WTC11 (cell line): ENCODE measurements at regions not wholly inside any gene's neighbourhood (a gene's known extent, or its start where the extent isn't known, plus 50 kb on each side); places are given as distances from the start of the nearest gene placed in this dataset.

ENCODE experiments used
- ATAC-seq: fragments of 200-7000 bp; cut with Tn5 transposase; 2 replicates; pipeline ENCODE4 v1.10.0; 2021; ENCODE audit warnings: mild to moderate bottlenecking, moderate library complexity
- CTCF ChIA-PET: fragments of 300-600 bp; sonication (Branson Sonifier 250); formaldehyde crosslinking; loops from one replicate; lab custom pipeline; 2021; ENCODE audit warnings: antibody characterized with exemption; lab: Charles Lee
- POLR2A ChIA-PET: fragments of 350-600 bp; sonication (Branson Sonifier 250); formaldehyde crosslinking; loops from one replicate; lab custom pipeline; 2021; ENCODE audit warnings: antibody characterized with exemption; lab: Charles Lee
- DNase-seq: peaks from one replicate; pipeline ENCODE4 v3.0.0; 2021; ENCODE audit warnings: low spot score
- H3K27ac Mint-ChIP-seq: 2 replicates; pipeline ENCODE4 v1.8.0; 2021; ENCODE audit warnings: mixed read lengths
- H3K27me3 Mint-ChIP-seq: 2 replicates; pipeline ENCODE4 v1.8.0; 2021; ENCODE audit warnings: low read depth, mild to moderate bottlenecking, moderate library complexity, mixed read lengths
- H3K36me3 Mint-ChIP-seq: 2 replicates; pipeline ENCODE4 v1.8.0; 2021; ENCODE audit warnings: mixed read lengths
- H3K4me1 Mint-ChIP-seq: 2 replicates; pipeline ENCODE4 v1.8.0; 2022; ENCODE audit warnings: mixed read lengths
- H3K4me3 Mint-ChIP-seq: 2 replicates; pipeline ENCODE4 v1.8.0; 2021; ENCODE audit warnings: mild to moderate bottlenecking, moderate library complexity, mixed read lengths
- H3K9me3 Mint-ChIP-seq: 2 replicates; pipeline ENCODE4 v1.8.0; 2021; ENCODE audit warnings: mixed read lengths
- CBFB ChIP-seq: sonication (generic); formaldehyde crosslinking; IDR thresholded peaks from 2 replicates; pipeline ENCODE4 v1.8.1; 2022; ENCODE audit warnings: mild to moderate bottlenecking, low read depth, missing genetic modification reagents
- CREB1 ChIP-seq: sonication (generic); formaldehyde crosslinking; IDR thresholded peaks from 2 replicates; pipeline ENCODE4 v1.8.0; 2023; ENCODE audit warnings: mild to moderate bottlenecking, missing genetic modification reagents
- CREM ChIP-seq: sonication (generic); formaldehyde crosslinking; IDR thresholded peaks from 2 replicates; pipeline ENCODE4 v1.8.1; 2022; ENCODE audit warnings: mild to moderate bottlenecking, missing genetic modification reagents, moderate library complexity
- E2F1 ChIP-seq: sonication (generic); formaldehyde crosslinking; IDR thresholded peaks from 2 replicates; pipeline ENCODE4 v1.8.0; 2022; ENCODE audit warnings: mild to moderate bottlenecking, missing genetic modification reagents
- ESRRA ChIP-seq: sonication (generic); formaldehyde crosslinking; IDR thresholded peaks from 2 replicates; pipeline ENCODE4 v1.8.1; 2022; ENCODE audit warnings: mild to moderate bottlenecking, missing genetic modification reagents, borderline replicate concordance
- ETV6 ChIP-seq: sonication (generic); formaldehyde crosslinking; IDR thresholded peaks from 2 replicates; pipeline ENCODE4 v1.8.1; 2022; ENCODE audit warnings: mild to moderate bottlenecking, missing genetic modification reagents
- GABPB1 ChIP-seq: sonication (generic); formaldehyde crosslinking; IDR thresholded peaks from 2 replicates; pipeline ENCODE4 v1.8.1; 2023; ENCODE audit warnings: mild to moderate bottlenecking, missing genetic modification reagents
- MAX ChIP-seq: sonication (generic); formaldehyde crosslinking; IDR thresholded peaks from 2 replicates; pipeline ENCODE4 v1.8.0; 2022; ENCODE audit warnings: mild to moderate bottlenecking, missing genetic modification reagents
- MLX ChIP-seq: sonication (generic); formaldehyde crosslinking; IDR thresholded peaks from 2 replicates; pipeline ENCODE4 v1.8.1; 2023; ENCODE audit warnings: mild to moderate bottlenecking, missing genetic modification reagents, moderate library complexity
- SMAD4 ChIP-seq: sonication (generic); formaldehyde crosslinking; IDR thresholded peaks from 2 replicates; pipeline ENCODE4 v1.8.0; 2022; ENCODE audit warnings: mild to moderate bottlenecking, missing genetic modification reagents
- TCF7 ChIP-seq: sonication (generic); formaldehyde crosslinking; IDR thresholded peaks from 2 replicates; pipeline ENCODE4 v1.8.0; 2022; ENCODE audit warnings: mild to moderate bottlenecking, low read depth, missing genetic modification reagents, moderate library complexity
- USF2 ChIP-seq: sonication (generic); formaldehyde crosslinking; IDR thresholded peaks from 2 replicates; pipeline ENCODE4 v1.8.1; 2023; ENCODE audit warnings: mild to moderate bottlenecking, missing genetic modification reagents, moderate library complexity
- ZNF121 ChIP-seq: sonication (generic); formaldehyde crosslinking; IDR thresholded peaks from 2 replicates; pipeline ENCODE4 v1.8.0; 2023; ENCODE audit warnings: missing genetic modification reagents
- ZNF416 ChIP-seq: fragments of 250-450 bp; sonication (Bioruptor Pico); IDR thresholded peaks from 2 replicates; pipeline ENCODE4 v1.9.0; 2021; ENCODE audit warnings: mild to moderate bottlenecking, inconsistent platforms
- TF ChIP-seq, protein P1 (sequence below): fragments of 250-450 bp; sonication (Bioruptor Pico); IDR thresholded peaks from 2 replicates; pipeline ENCODE4 v1.9.0; 2021; ENCODE audit warnings: mild to moderate bottlenecking, borderline replicate concordance
- TF ChIP-seq, protein P2 (sequence below): sonication (generic); formaldehyde crosslinking; IDR thresholded peaks from 2 replicates; pipeline ENCODE4 v1.8.1; 2022; ENCODE audit warnings: missing genetic modification reagents, borderline replicate concordance

DNA sequence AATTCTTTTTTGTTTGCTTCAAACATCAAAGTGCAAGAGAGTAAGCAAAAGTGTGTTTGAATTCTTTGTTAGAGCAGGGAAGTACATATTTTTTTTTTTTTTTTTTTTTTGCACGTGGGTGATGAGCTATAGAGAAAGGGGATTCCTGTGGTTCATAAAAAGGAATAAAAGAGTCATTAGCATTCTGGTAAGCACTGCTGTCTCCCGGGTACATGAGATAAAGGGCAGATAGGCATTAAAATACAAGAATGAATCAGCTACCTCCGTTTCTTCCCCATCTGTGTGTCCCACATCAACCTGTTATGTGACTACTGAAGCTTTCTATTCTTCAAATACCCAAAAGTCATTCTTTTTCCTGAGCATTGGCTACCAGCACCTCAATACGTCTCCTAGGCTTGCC is 102.4 kb upstream of the SEMA3D start:
- Mint-ChIP-seq H3K4me1 (peaks cover 44% of the 10 kb centered on the region), H3K27me3 (no peaks in the 10 kb centered on the region), H3K36me3 (peaks cover 4% of the 10 kb centered on the region; the same call in 1 of the 2 replicates), H3K27ac (peak overlapping the region; percentile 13; the same call in 1 of the 2 replicates), H3K9me3 (peaks cover 8% of the 10 kb centered on the region), H3K4me3 (no peak overlapping the region)
- CTCF ChIA-PET = no interaction called here
- ATAC-seq (peak; percentile 30; the same call in 1 of the 2 replicates), DNase-seq (no peak)
- POLR2A ChIA-PET = no interaction called here
- no peak for TF ChIP-seq CBFB (CRISPR knock-in tag)
- TF ChIP-seq MAX (CRISPR knock-in tag) = no peak
- TF ChIP-seq ZNF416 (CRISPR knock-in tag) = no peak
- no peak for TF ChIP-seq GABPB1 (CRISPR knock-in tag)
- TF ChIP-seq ZNF121 (CRISPR knock-in tag) = no peak
- TF ChIP-seq, protein P1, sequence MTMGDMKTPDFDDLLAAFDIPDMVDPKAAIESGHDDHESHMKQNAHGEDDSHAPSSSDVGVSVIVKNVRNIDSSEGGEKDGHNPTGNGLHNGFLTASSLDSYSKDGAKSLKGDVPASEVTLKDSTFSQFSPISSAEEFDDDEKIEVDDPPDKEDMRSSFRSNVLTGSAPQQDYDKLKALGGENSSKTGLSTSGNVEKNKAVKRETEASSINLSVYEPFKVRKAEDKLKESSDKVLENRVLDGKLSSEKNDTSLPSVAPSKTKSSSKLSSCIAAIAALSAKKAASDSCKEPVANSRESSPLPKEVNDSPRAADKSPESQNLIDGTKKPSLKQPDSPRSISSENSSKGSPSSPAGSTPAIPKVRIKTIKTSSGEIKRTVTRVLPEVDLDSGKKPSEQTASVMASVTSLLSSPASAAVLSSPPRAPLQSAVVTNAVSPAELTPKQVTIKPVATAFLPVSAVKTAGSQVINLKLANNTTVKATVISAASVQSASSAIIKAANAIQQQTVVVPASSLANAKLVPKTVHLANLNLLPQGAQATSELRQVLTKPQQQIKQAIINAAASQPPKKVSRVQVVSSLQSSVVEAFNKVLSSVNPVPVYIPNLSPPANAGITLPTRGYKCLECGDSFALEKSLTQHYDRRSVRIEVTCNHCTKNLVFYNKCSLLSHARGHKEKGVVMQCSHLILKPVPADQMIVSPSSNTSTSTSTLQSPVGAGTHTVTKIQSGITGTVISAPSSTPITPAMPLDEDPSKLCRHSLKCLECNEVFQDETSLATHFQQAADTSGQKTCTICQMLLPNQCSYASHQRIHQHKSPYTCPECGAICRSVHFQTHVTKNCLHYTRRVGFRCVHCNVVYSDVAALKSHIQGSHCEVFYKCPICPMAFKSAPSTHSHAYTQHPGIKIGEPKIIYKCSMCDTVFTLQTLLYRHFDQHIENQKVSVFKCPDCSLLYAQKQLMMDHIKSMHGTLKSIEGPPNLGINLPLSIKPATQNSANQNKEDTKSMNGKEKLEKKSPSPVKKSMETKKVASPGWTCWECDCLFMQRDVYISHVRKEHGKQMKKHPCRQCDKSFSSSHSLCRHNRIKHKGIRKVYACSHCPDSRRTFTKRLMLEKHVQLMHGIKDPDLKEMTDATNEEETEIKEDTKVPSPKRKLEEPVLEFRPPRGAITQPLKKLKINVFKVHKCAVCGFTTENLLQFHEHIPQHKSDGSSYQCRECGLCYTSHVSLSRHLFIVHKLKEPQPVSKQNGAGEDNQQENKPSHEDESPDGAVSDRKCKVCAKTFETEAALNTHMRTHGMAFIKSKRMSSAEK = no peak

DNA sequence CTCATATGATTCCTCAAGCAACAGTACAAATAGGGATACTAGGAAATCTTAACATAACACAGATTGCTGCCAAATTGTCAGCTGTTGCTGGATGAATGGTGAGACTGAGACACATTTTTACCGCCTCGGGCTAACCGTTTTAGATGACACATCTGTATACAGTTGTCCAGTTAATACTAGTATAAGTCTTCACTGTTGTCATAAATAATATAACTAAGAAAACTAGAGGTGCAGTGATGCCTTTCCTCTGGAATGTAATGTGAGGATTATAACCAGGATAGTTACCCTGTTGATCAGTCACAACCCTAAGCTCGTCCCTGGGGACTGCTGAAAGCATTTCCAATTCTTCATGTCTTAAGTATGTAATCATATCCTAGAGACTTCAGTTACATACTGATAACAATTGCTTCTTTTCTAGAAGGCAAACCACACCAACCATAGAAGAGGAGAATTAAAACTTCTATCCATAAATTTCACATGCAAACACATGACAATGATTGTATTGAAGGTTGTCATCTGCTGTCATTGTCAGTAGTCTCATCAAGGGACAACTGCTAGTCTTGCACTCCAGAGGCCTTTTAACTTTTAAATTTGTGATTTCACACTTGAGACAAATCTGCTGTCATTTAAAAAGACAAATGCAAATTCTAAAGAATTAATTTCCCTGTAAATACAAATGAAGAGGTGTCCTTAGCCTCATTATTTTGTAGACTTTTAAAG is 100.4 kb upstream of the SEMA3D start:
- H3K4me3 Mint-ChIP-seq = no peak overlapping the region
- ATAC-seq (no peak), DNase-seq (no peak)
- H3K36me3 Mint-ChIP-seq = peaks cover 4% of the 10 kb centered on the region; the same call in 1 of the 2 replicates
- CTCF ChIA-PET = no interaction called here
- no peak for TF ChIP-seq USF2
- TF ChIP-seq TCF7 (CRISPR knock-in tag) = no peak
- no peak for TF ChIP-seq CREB1 (CRISPR knock-in tag)
- no peak for TF ChIP-seq ZNF416 (CRISPR knock-in tag)
- TF ChIP-seq, protein P2, sequence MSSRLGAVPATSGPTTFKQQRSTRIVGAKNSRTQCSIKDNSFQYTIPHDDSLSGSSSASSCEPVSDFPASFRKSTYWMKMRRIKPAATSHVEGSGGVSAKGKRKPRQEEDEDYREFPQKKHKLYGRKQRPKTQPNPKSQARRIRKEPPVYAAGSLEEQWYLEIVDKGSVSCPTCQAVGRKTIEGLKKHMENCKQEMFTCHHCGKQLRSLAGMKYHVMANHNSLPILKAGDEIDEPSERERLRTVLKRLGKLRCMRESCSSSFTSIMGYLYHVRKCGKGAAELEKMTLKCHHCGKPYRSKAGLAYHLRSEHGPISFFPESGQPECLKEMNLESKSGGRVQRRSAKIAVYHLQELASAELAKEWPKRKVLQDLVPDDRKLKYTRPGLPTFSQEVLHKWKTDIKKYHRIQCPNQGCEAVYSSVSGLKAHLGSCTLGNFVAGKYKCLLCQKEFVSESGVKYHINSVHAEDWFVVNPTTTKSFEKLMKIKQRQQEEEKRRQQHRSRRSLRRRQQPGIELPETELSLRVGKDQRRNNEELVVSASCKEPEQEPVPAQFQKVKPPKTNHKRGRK (CRISPR knock-in tag) = no peak
- TF ChIP-seq MLX = no peak
- H3K27ac Mint-ChIP-seq = no peak overlapping the region
- H3K9me3 Mint-ChIP-seq = peaks cover 4% of the 10 kb centered on the region
- H3K4me1 Mint-ChIP-seq = peaks cover 42% of the 10 kb centered on the region
- POLR2A ChIA-PET = no interaction called here
- H3K27me3 Mint-ChIP-seq = no peaks in the 10 kb centered on the region

DNA sequence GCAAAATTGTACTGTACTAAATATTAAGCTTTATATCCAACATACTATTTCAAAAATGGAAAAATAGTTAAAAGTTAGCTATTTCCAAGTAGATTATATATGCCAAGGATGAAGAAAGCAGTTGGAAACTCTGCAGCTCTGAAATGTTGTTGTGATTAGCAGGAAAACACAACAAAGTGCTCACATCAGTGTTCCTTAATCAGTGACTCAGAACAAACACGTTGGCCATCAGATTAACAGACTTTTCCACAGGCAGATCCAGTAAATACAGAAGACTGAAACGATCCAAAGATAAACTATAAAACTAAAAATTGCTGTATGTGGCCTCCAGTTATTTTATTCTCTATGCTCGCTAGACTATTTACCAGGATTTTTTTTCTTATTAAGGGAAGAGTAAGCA is 99.6 kb upstream of the SEMA3D start:
- Mint-ChIP-seq H3K27me3 (no peaks in the 10 kb centered on the region), H3K36me3 (no peaks in the 10 kb centered on the region)
- TF ChIP-seq ETV6 (CRISPR knock-in tag) = no peak
- TF ChIP-seq E2F1 (CRISPR knock-in tag) = no peak
- no peak for TF ChIP-seq SMAD4 (CRISPR knock-in tag)
- TF ChIP-seq, protein P1 = no peak
- no peak for TF ChIP-seq CREM (CRISPR knock-in tag)
- no peak for TF ChIP-seq MLX
- TF ChIP-seq CBFB (CRISPR knock-in tag) = no peak
- no peak for TF ChIP-seq ESRRA

More for the DNA sequence above, 99.6 kb upstream of the SEMA3D start:
- CTCF ChIA-PET = no interaction called here
- ATAC-seq (no peak), DNase-seq (no peak)
- POLR2A ChIA-PET = no interaction called here
- H3K9me3 Mint-ChIP-seq = no peaks in the 10 kb centered on the region
- peaks cover 38% of the 10 kb centered on the region for H3K4me1 Mint-ChIP-seq
- H3K27ac Mint-ChIP-seq = no peak overlapping the region
- H3K4me3 Mint-ChIP-seq = no peak overlapping the region
